ENCODE measurements at regions not wholly inside any gene's neighbourhood (a gene's known extent, or its start where the extent isn't known, plus 50 kb on each side); places are given as distances from the start of the nearest gene placed in this dataset.

- BruUV-seq (replicated peaks) = no TSS peak
- no peaks in the 10 kb centered on the region for H4K20me1 ChIP-seq (ENCODE audit: insufficient read depth)
- intact Hi-C loops (cut with micrococcal nuclease) = no loop called here
- no peaks in the 10 kb centered on the region for H3K36me3 ChIP-seq (ENCODE audit: control insufficient read depth in 1 of 2, insufficient read depth in 2 of 2, low read length in 2 of 2)
- no peaks in the 10 kb centered on the region for H3K79me2 ChIP-seq (ENCODE audit: insufficient read depth, low read length)
- TF ChIP-seq REST (IDR thresholded peaks at IDR 0.05; ENCODE audit: low read depth) (no peak), SRF (IDR thresholded peaks at IDR 0.05; ENCODE audit: low read depth) (no peak), MAX (IDR thresholded peaks at IDR 0.05) (no peak), FOSL1 (IDR thresholded peaks at IDR 0.05; ENCODE audit: low read depth) (no peak), SIN3A (IDR thresholded peaks at IDR 0.05; ENCODE audit: low read depth) (no peak), POLR2A (IDR thresholded peaks at IDR 0.05; ENCODE audit: borderline replicate concordance, extremely low read depth, insufficient read depth, insufficient read length) (no peak), EGR1 (IDR thresholded peaks at IDR 0.05; ENCODE audit: low read depth) (no peak), ZNF274 (IDR thresholded peaks at IDR 0.05; ENCODE audit: low read depth, low read length) (no peak), CBX3 (IDR thresholded peaks at IDR 0.05; ENCODE audit: low read depth) (no peak), ZFX (IDR thresholded peaks at IDR 0.05) (no peak)
- H3K27me3 ChIP-seq (ENCODE audit: insufficient read depth, low read length) = no peaks in the 10 kb centered on the region
- no peaks in the 10 kb centered on the region for H3K4me1 ChIP-seq (ENCODE audit: control insufficient read depth in 1 of 2, insufficient read depth in 2 of 2, low read length in 2 of 2)
- H3K9me3 ChIP-seq (ENCODE audit: control insufficient read depth in 1 of 2, insufficient read depth in 1 of 2, low read depth in 1 of 2, low read length in 2 of 2) = no peaks in the 10 kb centered on the region
- H2AFZ ChIP-seq (ENCODE audit: low read depth, low read length, poor library complexity, severe bottlenecking) = no peak overlapping the region
- H3K27ac ChIP-seq (ENCODE audit: low read depth, low read length) = no peak overlapping the region
- POLR2A ChIA-PET = no interaction called here
- H3K9me2 ChIP-seq (ENCODE audit: insufficient read depth) = no peaks in the 10 kb centered on the region
- CTCF ChIA-PET = no interaction called here
- RAD21 ChIA-PET (ENCODE audit: low non-redundant PET in 1 of 2, low total read pairs in 2 of 2, uncharacterized antibody in 2 of 2, unreplicated experiment in 2 of 2) = no interaction called here
- H3K4me2 ChIP-seq (ENCODE audit: low read length) = no peak overlapping the region
- no peak overlapping the region for H3K9ac ChIP-seq (ENCODE audit: low read length)
- DNase-seq (ENCODE audit: low read depth, low spot score) (no peak), ATAC-seq (no peak)
- no peak overlapping the region for H3K4me3 ChIP-seq (replicated peaks in 1 of 2; ENCODE audit: low read depth in 1 of 2, low read length in 2 of 2)
Measured at GRCh38 chr4:188300385-188300784, 161.1 kb downstream of the TRIML1 start.
